ENCODE measurements at regions not wholly inside any gene's neighbourhood (a gene's known extent, or its start where the extent isn't known, plus 50 kb on each side); places are given as distances from the start of the nearest gene placed in this dataset.

DNA sequence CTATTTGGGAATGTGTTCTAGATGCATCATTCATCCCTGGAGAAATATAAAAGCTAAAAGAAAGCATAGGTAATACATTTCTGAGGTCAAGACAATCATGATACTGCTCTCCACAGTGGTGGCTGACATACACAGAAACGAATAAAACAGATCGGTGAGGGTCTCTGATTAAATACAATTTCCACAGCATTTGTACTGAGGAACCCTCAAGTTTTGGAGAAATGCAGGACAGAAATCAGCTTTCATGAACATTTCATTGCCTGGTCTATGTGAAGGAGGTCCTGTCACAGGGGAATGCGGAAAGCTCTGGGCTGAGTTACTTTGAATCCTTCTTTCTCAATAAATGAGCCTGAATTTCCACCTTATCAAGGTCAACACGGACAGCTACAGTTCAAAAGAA, 67.9 kb upstream of the ITGB1 start:
- TF ChIP-seq, protein P1, sequence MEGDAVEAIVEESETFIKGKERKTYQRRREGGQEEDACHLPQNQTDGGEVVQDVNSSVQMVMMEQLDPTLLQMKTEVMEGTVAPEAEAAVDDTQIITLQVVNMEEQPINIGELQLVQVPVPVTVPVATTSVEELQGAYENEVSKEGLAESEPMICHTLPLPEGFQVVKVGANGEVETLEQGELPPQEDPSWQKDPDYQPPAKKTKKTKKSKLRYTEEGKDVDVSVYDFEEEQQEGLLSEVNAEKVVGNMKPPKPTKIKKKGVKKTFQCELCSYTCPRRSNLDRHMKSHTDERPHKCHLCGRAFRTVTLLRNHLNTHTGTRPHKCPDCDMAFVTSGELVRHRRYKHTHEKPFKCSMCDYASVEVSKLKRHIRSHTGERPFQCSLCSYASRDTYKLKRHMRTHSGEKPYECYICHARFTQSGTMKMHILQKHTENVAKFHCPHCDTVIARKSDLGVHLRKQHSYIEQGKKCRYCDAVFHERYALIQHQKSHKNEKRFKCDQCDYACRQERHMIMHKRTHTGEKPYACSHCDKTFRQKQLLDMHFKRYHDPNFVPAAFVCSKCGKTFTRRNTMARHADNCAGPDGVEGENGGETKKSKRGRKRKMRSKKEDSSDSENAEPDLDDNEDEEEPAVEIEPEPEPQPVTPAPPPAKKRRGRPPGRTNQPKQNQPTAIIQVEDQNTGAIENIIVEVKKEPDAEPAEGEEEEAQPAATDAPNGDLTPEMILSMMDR (conservative IDR thresholded peaks at IDR 0.05; ENCODE audit: low read length): no peak
- no peak for TF ChIP-seq EZH2phosphoT487 (IDR thresholded peaks at IDR 0.05; ENCODE audit: borderline replicate concordance, low read depth, low read length)

Data from OCI-LY7 (cell line).